GM08714 (cell line): ENCODE measurements at regions not wholly inside any gene's neighbourhood (a gene's known extent, or its start where the extent isn't known, plus 50 kb on each side); places are given as distances from the start of the nearest gene placed in this dataset.

Source experiments
- H3K4me3 ChIP-seq: fragments of 200-500 bp; sonication (Bioruptor generic); 2 replicates; pipeline ENCODE4 v1.5.1; 2014; ENCODE audit warnings: mild to moderate bottlenecking, low read length, inconsistent platforms
- ZNF274 ChIP-seq: IDR thresholded peaks from 2 replicates; pipeline ENCODE4 v1.6.1; 2012; ENCODE audit warnings: mild to moderate bottlenecking, low read depth, low read length

DNA sequence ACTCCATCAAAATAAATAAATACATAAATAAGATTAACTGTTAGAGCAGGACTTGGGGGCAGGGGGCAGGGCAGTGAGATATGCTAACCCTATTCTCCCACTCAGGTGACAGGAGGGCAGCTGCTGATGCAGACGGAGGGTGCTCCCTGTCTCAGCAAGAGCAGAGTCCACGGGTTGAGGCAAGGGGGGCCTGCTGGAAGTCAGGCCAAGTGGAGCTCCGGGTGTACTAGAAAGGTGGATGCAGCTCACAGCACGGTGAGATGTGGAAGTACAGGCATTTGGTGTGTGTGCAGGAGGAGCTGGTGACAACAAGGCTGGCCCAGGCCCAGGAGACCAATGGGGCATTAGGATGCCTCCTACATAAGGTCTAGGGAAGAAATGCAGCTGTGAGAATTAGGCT, 467.3 kb upstream of the B3GAT1 start:
- H3K4me3 ChIP-seq: no peak overlapping the region
- no peak for TF ChIP-seq ZNF274

DNA sequence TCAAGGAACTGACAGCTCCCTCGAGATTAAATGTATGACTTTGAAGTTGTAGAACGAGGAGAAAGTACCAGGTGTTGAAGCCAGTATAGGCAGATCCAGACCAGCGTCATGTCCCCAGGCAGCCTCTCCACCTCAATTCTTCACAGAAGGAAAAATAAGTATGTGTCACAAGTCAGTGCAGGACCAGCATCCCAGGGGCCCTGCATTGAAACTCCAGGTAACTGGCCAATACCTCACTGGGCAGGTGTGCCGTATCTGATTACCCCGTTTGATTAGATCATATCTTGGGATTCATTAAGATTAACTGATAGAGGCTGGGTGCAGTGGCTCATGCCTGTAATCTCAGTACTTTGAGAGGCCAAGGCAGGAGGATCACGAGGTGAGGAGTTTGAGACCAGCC, 466.7 kb upstream of the B3GAT1 start:
- no peak overlapping the region for H3K4me3 ChIP-seq
- no peak for TF ChIP-seq ZNF274

DNA sequence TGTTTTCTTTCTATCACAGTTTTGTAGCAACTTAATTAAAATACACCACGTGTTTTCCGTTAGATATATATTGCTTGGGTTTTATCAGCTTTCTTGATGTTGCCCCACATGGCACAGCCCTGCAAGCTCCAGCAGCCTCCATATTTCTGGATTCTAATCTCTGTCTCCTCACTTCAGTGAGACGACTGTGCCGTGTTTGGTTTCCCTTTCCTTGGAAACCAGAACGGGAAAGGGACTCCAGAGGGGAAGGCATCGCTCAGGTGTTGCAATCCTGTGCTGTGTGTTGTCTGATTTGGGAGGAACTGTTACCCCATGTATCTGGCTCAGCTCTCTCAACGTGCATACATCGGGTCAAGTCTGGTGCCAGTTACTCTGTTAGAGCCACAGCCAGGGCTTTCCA, 464.2 kb upstream of the B3GAT1 start:
- H3K4me3 ChIP-seq: no peak overlapping the region
- no peak for TF ChIP-seq ZNF274

DNA sequence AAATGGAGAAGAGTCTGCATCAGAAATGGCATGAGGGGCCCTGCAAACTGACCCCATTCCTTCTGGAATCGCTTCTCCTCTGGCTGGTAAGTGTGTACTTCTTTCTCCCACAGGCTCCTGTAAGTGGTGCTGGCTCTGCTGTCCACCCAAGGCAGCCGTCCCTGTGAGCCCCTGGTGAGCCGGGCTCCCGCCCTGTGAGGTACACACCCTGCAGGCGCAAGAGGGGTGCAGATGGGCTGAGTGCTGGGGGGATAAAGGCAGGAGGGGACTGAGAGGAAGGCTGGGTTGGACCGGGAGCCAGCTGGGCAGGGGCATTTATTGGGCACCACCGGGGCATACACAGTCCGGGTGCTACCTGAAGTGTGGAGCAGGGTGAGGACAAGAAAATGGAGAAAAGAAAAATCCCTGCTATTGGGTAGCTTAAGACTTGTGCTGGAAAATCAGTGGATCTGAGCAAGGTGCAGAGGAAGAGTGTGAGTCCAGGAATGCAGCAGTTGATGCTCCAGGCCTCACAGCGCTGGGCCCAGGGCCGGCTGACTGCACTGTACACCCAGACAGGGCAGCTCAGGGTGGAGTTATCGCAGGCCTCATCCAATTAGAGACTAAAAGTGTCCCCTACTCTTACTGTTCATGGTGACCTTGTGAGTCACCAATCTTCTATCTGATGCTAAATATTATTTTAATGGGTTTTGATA, 455.1 kb upstream of the B3GAT1 start:
- no peak for TF ChIP-seq ZNF274

DNA sequence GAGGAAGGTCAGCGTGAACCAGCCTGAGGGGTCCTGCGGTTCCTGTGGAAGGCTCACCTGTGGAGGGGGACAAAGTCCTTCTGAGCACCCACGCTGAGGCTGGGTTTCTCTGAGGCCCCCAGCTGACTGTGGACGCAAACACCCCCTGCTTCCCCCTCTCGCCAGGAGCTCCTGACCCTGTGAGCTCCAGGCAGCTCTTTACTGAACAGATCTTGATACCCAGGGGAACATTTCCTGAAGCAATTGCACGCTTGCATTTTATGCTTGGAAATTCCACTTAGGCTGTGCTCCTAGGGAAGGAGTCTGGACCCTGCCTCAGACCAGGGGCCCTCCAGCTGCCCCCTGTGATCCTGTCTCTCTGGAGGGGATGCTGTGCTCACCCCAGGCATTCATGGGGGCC, 454.2 kb upstream of the B3GAT1 start:
- H3K4me3 ChIP-seq: no peak overlapping the region
- no peak for TF ChIP-seq ZNF274

More for the DNA sequence above, 455.1 kb upstream of the B3GAT1 start:
- H3K4me3 ChIP-seq: no peak overlapping the region

DNA sequence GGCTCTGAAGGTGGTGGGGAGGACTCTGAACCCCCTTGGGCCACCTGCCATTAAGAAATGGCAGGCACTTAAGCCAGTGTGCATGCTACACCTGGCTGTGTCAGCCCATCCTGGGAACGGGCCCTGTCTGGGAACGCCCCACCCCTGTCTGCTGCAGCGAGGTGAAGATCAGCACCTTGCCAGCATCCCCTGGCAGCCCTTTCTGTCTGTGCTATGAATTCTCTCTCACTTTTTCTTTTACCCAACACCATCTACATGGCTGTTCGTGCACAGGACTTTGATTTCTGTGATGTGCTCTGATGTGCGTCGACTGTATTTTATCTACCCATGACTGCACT, 452.9 kb upstream of the B3GAT1 start:
- no peak for TF ChIP-seq ZNF274
- no peak overlapping the region for H3K4me3 ChIP-seq

DNA sequence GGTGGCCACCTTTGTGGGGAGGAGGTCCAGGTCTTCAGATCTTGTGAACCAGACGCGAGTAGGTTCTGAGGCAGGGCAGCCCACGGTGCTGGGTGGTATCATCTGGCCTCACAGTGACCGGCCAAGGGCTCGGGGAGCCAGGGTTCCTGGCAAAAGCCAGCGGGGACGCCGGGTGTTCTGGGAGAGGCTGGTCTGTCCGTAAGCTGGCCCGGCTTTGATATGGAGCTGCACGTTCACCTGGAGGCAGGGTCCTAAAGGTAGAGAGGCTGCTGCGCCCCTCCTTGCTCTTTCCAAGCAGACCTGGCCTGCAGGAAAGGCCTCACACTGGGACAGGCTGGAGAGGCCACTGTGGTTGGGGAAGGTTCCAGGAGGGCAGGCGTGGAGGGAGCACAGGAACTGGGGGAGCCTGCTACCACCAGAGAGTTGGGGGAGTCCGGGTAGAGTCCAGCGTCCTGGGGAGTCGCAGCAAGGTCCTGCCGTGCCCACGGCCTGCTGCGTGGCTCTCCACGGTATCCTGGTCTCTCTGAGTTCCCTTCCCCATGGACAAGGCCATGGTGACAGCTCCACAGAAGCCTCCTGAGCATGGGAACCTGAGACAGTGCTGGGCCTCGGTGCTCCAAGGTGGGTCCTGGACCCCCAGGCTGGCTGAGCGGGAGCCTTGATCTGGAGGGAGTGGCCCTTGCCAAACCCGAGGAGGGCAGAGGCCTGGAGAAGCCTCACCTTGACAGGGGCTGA, 452.4 kb upstream of the B3GAT1 start:
- TF ChIP-seq ZNF274: no peak

DNA sequence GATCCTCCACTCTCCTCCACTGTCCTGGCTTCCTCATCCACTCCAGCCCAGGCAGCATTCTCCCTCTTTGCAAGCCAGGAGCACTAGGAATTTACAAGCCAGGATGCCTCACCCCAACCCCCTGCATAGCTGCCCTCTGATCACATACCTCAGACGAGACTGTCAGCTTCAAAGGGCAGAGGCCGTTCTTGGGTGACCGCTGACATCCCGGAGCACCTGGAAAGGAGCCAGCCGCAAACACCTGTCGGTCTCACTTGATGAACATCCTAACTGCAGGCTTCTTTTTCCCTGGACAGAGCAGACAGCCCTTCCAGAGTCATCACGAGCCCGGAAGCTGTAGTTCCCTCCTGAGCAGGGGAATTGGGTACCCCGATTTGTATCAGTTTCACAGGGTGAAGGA, 451.3 kb upstream of the B3GAT1 start:
- no peak for TF ChIP-seq ZNF274
- no peak overlapping the region for H3K4me3 ChIP-seq

More for the DNA sequence above, 452.4 kb upstream of the B3GAT1 start:
- no peak overlapping the region for H3K4me3 ChIP-seq

DNA sequence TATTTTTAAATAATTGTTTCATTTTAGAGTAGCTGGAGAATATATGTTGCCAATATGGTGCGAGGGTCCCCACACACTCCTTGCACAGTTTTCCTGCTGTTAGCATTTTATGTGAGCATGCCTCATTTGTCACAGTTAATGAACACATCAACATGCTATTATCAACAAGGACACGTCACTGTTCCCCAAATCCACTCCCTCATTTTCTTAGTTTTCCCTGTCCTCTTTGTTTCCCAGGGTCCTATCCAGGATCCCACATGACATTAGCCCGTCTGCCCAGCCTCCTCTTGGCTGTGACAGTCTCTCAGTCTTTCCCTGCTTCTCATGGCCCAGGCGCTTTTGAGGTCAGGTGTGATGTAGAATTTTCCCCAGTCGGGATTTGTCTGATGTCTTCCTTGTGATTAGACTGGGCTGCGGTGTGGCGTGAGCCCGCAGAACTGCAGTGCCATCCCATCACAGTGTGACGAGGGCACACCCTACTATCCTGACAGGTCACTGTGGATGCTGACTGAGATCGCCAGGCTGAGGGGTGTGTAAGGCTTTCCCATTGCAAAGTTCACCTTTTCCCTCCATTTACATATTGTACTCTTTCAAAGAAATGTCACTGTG, 450.6 kb upstream of the B3GAT1 start:
- no peak overlapping the region for H3K4me3 ChIP-seq
- no peak for TF ChIP-seq ZNF274

DNA sequence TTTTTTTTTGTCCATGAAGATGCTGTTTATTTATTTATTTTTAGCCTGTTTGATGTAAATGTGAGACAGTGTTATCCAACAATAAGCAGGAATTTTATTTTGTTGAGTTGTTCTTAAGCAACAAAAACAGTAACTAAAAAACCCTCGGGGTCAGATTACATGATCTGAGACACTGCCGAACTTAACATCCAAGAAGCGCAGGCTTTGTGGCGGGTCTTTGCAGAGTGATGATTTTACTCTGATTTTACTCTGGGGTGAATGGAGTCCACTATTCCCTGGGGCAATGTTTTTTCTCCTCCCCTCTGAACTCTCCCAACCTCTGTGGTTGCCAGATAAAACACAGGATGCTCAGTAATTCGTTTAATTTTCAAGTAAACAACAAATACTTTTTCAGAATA, 450.1 kb upstream of the B3GAT1 start:
- H3K4me3 ChIP-seq: no peak overlapping the region
- no peak for TF ChIP-seq ZNF274

DNA sequence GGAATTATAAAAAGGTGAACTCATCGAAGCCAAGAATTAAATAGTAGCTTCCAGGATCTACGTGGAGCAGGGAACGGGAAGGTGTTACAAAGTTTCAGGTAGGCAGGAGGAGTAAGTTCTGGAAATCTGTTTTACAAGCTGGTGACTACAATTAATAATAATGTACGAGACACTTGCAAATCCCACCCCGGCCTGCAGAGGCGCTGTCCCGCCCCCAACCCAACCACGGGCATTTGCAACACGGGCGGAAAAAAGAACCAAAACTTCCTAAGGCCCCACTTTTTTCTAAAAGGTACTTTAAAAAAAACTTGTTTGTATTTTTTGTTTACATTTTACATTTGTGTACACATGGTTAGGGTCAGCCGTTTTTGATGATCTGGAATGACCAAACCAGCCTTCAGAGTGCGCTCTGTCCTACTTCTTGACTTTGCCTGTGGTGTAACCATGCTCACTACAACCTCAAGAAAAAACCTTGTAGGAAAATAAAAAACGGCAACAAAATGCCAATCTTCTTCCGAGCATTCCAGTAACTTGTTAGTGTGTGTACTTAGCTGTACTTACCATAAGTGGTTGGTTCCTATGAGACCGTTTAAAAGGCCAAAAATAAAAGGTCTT, 449.6 kb upstream of the B3GAT1 start:
- no peak for TF ChIP-seq ZNF274
- H3K4me3 ChIP-seq: no peak overlapping the region

DNA sequence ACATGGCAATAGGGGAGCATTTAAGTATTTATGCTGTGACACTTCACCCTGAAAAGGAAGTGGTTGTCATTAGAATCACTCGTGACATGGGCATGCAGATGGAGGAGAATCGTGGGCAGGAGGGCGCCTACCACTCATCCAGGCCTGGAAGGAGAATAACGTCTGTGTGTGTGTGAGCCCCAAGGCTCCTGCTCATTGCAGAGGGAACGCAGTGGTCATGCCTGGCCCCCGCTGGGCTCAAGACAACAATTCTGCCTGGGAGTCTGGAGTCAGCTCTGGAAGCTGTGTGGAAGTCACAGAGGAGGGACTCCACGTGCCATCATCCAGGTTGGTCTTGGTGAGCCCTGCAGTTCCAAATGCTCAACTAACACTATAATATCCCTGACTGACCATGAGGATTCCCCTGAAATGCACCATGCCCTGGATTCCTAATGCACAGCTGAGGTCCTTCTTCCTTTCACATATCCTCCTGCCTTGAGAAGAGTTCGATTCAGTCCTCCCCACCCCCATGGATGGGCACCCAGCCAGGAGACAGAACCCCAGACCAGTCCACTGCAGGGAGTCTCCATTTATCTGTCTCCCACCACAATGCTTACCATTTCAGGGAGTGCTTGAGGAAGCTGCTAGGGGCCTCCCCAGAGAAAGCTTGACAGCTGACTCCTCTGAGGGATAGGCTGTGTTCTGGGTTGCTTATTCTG, 446.9 kb upstream of the B3GAT1 start:
- no peak for TF ChIP-seq ZNF274
- H3K4me3 ChIP-seq: no peak overlapping the region

DNA sequence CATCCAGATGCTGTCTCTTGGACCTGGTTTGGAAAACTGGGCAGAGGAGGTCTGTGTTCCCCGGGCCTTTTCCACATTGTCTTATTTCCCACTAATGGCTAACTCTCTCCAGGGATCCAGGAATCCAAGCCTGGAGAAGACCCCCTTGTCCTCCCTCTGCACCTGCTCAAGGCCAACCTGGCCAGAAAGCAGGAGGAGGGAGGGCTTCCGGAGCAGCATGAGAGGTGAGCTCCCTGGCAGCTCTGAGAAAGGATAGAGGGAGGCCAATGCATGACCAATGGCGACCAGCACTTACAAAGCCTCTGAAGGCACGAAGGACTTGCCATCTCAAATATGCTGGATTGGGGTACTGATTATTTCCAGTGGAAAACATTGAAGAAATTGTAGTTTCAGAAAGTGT, 445.0 kb upstream of the B3GAT1 start:
- no peak for TF ChIP-seq ZNF274
- H3K4me3 ChIP-seq: no peak overlapping the region

DNA sequence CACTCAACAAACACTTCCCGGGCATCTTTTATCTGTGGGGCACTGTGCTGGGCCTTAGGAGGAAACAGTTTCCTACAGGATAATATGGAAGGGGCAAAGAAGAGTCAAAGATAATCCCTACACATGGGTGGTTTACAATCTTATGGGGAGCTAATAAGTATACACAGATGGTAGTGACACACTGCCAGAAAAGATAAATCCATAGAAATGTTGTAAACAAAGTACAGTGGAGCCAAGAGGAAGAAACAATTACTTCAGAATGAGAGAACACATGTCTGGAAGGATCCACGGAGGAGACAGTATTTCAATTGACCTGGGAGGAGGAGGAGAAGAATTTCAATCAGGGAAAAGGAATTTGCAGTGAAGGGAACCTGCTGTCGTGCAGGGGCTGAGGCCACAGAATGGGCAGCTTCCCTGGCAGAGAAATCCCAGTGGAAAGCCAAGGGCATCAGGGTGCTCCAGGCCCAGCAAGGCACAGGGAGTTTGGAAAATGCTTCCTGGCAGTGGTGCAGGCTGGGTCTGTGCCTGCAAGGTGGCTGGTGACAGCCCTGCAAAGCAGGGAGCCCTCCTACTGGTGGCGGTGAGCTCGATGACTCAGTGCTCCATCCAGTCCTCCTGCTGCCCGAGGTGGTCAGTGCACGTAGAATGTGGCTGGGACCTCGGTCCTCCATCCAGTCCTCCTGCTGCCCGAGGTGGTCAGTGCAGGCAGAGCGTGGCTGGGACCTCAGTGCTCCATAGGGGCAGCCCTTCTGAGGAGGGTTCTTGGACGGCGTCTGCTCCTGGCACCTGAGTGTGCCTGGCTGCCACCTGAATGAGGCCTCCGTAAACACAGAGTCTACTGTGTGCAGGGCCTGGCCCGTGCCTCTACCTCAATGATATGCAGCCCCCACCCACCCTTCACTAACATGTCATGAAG, 444.3 kb upstream of the B3GAT1 start:
- no peak overlapping the region for H3K4me3 ChIP-seq
- no peak for TF ChIP-seq ZNF274
